Dedifferentiated amniotic fluid mesenchymal stem cell (primary cell): ENCODE measurements at regions not wholly inside any gene's neighbourhood (a gene's known extent, or its start where the extent isn't known, plus 50 kb on each side); places are given as distances from the start of the nearest gene placed in this dataset.
A peak's percentile ranks its signal among the peaks of the same experiment; 100 is the strongest.

Source experiments
- DNase-seq: peaks from one replicate; pipeline ENCODE4 v3.0.0-alpha.2; 2016; ENCODE audit errors: extremely low spot score

DNA sequence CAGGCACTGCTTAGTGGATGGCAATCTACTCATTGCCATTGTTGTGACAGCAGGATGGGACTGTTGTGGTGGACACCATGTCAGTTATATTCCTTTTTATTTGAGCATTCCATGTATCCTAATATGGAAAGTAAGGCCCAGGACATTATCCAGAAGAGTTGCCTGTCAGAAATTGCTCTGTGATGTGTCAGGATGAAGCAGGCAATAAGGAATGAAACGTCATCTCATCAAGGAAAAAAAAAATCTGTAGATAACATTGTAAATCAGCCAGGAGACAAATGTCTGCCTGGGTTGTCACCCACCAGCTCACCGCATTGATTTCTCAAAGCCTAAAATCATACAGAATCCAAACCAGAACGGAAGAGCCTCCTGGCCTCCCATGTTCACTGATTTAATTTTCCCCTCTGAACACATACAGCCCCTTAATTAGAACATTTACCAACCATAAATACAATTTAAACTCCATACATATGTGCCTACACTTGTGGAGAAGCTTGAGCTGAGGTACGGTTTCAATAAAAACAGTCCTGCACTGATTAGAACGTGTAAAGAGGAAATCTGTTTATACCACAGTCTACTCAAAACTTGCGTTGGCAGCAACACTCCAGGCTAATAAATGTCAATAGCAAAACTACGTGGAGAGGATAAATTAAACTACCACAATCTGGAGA, 73.9 kb downstream of the FOXD1 start:
- DNase-seq: peak; percentile 61

DNA sequence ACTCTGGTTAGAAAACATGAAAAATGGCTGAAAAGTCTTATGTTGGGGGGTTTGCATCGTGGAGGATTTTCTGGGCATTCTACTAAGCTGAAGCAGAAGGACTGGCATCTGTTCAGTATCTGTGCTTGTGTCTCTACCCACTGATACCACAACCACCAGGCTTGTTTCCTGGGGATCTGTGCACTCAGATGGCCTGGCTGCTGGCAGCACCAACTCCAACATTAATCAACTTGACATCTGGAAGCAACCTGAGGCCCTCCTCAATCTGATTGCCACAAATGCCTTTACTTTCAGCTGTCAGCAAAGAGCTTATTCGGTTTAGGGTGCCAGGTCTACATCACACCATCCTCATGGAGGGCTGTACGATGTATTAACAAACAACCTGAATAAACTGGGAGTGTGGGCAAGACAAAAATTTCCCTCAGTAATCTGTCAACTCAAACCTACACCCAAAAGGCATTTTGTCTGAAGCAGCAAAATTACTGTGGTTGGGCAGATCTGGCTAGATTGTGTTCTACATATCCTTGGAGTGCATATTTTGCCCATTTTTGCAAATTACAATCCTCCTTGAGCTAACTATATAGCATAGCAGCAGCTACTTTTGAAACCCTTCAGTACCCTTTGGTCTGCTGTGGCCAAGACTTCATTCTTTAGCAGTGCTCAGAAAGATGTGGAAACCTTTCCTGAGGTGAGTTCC, 74.6 kb downstream of the FOXD1 start:
- DNase-seq: no peak

DNA sequence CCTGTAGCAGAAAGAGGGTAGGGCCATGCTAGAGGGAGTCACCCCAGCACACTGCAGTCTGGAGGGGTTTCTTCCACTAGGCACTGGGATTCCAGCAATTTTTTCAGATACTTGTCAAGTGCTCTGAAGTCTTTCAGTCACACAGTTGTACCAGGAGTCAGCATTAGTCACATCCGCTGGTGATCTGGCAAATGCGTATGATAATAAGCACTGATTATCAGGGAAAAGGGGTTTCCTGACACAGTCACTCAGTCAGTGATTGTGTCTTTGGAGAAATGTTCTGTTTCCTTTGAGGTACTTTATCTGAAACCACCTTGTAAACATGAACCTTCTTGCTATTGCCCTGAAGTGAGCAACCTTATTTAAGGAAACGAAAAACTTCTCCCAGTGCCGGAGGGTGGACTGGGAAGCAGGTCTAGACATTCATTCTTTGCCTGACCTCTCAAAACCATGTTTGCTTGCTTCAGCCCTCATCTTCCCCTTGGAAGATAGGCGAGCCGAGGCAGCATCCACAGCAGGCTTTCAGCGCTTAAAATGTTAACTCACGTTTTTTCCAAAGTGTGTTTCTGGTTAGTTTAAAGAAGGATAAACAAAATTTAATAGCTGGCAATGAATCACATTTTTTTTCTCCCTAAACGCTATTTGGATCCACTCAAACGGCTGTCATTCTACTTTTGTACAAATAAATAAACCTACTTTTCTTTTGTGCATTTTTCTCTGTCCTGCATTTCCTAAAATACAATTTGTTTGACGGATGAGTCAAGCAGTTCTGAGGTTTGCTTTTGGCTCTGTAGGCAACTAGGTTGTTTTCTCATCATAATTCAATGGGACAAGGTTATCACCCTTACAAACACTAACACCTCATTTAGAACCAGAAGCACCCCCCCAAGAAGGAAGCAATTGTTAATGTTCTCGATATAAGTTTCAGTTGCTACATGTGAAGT, 77.7 kb downstream of the FOXD1 start:
- peak; percentile 57 for DNase-seq

DNA sequence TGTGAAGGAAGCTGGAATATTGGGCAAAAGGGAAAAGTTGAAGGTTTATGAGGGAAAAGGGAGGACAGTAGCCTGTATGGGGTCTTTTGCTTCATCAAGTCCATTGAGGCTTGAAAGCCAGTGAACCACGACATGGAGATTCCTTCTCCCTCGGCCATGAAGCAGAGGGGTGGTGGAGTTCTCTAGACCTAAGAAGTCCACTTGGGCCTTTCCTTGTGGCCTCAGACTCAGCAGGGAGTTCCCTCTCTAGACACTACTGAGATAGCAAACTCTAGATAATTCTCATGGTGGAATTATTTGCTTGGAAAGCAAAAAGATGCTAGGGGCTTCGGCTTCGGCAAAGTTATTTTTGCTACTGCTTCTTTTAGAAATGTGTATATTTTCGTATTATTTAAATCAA, 78.5 kb downstream of the FOXD1 start:
- no peak for DNase-seq

DNA sequence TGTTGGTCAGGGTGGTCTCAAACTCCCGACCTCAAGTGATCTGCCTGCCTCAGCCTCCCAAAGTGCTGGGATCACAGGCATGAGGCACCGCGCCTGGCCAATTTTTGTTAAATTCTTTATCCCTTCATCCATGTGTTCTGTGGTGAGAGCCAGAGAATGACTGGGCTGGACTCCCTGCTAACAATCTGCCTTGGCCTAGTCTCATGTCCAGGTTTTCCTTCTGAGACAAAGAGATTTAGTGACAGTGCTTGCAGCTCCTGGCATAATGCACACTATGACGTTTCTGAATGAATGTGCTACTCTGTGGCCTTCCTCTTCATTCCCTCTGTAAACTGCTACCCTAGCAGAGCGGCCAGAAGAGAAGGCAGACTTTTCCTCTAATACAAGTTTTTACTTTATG, 79.3 kb downstream of the FOXD1 start:
- DNase-seq: no peak

DNA sequence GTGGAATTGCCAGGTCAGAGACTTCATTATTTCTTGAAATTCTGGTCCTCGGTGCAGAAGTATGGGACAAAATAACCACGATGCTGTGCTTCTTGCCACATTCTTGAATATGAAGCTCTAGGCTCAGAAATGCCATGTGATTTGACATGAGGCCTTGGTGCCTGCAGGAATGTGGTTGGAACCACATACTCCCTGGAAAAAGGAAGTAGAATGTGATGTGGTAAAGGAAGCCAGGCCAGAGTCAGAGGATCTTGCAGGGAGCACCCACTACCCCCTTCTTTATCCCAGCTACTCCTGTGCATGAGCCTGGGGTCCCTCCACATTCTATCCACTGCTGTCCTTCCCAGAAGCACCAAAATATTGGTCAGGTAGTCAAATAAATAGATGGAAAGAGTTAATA, 80.9 kb downstream of the FOXD1 start:
- DNase-seq: peak; percentile 26

DNA sequence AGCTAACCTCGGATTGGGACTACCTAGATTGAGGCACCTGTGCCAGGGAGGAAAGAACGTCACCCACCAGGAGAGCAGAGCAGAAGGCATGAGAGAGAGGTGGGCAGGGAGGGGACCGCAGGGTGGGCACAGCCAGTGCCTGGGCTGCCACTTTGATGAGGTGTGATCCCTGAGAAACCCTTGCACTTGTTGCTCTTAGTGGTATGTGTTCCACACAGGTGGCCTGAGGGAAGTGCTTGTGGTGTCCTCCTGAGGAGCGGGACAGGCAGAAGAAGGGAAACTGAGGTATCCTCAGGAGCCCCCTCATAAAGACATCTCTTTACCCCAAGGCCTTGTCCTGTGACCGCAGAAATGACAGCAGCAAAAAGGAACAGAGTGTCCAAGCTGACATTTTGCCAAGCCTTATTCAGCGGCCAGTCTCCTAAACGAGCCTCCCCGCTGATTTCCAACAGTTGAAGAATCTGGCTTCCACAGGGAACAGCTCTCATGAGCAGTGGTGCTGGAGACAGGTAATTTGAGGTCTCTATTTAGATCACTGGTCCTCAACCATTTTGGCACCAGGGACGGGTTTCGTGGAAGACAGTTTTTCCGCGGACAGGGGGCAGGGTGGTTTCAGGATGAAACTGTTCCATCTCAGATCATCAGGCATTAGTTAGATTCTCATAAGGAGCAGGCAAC, 82.4 kb downstream of the FOXD1 start:
- no peak for DNase-seq

DNA sequence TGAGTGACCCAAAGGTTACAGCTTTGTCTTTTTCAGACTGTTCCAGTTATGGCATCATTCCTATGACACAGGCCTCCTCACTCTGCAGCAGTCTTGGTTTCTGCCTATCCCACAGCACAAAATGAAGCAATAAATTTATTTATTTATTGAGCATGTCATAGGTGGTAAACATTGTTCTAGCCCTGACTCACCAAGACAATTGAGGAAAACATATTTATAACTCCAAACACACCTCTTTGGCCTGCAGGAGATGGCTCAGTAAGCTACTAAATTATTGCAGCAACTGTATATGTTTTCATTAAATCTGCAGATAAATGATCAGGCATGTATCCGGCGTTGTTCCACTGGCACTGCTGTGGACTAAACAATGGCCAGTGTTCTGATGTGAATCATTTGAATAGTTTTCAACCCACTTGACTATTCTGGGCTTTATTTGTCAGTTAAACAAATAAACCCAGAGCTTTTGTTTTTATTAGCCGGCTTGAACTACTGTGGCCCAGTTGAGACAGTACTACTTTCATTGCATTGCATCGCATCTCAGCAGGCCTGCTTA, 83.2 kb downstream of the FOXD1 start:
- peak; percentile 80 for DNase-seq

DNA sequence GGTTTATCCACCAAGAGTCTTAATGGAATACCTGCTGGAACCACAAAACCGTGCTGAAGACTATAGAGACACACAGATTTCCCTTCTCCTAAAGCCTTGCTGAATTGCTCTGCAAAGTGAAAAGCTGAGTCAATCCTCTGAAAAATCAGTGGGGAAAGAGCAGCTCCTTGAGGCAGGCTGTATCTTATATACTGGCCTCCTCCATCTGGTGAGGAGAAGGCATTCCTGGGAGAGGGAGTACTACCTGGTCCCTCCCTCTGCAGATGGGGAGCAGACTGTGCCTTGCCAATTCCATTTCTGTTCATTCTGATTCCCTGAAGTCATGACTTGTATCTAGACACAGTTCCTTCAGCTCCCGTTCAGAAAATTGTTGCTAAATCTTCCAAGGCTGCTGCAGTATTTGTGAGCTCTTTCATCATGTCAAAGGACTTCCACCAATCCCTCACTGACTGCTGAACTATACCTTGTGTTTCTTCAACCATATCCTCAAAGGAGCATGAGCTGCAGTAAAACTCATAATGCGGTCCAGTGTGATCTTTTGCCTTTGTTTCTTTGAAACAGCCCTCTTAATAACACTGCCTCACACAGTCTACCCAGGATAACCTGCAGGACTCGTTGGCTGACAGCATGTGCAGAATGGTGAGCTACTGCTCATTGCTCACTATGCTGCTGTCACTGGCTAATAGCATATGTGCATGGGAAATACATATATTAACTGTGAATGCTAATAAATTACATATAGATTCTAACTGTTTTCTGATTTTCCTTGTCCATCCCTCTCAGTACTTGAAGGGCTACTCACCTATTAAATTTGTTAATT, 84.5 kb downstream of the FOXD1 start:
- peak; percentile 60 for DNase-seq

DNA sequence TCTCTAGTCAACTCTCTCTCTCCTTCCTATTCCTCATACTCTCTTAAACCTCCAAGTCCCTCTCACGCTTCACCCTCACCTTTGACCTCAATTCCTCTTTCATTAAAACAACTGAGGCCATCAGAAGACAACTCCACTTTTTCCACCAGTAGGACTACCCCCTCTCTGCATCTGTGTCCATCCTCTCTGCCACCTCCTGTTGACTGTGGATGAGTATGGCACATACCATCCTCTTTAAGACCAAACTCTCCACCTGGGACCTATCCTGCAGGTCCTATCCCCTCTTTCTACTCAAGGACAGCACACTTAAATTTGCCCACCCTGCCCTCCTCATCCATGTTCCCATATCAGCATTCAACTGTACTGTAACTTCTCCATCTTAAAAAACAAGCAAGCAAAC, 89.2 kb downstream of the FOXD1 start:
- no peak for DNase-seq

DNA sequence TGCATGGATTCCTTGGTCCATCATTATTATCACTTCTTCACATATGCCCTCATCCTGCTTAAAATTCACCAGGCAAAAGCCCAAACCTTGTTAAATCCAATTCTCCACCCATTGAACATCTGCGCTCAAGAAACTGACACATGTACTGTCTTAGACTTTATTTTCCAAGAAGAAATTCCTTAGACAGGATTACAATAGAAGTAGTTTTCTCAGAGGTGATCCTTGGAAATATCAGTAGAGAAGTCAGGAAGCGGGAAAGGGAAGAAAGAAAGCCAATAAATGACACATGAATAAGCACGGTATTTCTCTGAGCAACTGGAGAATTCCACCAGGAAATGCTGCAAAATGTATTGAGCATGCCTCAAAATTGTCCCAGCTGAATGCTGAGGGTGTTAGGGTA, 90.2 kb downstream of the FOXD1 start:
- no peak for DNase-seq

DNA sequence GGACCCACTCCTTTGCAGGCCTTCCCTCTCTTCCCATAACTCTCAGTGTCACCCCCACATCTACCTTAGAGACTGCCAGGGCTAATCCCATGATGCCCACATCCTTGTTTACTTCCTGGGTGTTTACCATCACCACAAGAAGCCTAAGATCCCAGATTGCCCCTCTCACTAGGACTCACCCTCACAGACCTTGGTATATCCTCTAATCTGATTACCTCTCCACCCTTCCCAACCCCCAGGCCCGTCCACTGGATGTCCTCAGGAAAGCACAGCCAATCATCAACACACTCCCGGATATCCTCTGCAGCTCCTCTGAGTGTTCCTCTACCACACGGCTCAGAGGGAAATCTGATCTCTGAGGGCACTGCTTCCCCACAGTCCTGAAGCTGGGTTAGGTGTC, 91.0 kb downstream of the FOXD1 start:
- no peak for DNase-seq

DNA sequence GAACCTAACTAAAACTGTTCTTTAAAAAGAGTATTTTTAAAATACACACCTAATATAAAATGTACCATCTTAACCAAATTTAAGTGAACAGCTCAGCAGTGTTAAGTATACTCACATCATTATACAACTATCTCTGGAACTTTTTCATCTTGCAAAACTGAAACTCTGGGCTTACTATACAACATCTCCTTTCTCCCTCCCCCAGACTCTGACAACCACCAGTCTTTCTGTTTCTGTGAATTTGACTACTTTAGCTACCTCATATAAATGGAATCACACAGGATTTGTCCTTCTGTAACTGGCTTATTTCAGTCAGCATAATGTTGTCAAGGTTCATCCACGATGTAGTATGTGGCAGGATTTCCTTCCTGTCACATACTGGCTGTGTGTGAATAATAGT, 93.5 kb downstream of the FOXD1 start:
- no peak for DNase-seq

DNA sequence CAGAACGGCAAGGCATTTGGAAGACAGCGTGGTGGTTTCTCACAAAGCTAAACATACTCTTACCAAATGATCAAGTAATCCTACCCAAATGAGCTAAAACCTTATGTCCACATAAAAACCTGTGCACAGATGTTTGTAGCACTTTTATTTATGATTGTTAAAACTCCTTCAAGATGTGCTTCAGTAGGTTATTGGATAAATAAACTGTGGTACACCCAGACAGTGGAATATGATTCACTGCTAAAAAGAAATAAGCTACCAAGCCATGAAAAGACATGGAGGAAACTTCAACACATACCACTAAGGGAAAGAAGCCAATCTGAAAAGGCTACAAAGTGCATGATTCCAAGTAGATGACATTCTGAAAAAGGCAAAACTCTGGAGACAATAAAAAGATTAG, 94.2 kb downstream of the FOXD1 start:
- DNase-seq: no peak

DNA sequence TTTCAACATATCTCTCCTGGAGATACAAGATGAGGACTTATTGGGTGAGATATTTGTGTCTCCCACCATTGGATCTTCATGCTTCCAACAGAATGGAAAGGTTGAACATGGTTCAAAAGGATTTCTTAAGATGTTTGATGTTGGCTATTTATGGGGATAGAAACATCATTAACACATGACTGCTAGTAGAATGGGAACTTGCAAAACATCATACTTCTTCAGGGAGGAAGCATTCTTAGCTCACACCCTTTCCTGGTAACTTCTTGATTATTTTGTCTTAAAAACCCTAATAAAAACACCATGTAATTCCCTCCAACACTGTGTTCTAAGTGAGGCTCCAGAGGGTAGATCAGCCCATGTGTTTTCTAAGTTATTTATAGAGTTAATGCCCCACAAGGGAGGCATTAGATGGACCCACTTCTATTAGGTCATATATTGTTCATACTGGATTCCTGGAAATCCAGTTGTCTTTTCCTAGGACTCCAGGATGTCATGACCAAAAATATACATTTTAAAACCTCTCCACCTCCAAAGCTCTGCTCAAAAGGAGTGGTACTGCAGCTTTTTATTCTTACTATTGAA, 95.8 kb downstream of the FOXD1 start:
- no peak for DNase-seq

DNA sequence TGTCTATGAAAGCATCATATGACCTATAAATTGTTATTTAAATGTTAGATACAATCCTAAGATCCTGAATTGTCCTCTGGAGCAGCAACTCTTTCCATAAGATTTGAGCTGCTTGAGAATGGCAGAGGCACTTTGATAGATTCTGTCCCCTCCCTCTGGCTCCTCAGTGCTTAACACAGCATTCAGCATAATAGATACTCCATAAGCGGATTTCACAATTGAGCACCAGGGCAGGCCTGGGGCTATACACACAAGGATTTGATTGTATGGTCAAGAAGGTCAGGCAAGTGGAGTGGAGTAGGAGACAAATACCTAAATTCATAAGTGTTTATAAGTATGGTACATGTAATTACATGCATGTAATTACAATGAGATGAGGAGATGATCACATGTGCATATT, 96.3 kb downstream of the FOXD1 start:
- DNase-seq: no peak

DNA sequence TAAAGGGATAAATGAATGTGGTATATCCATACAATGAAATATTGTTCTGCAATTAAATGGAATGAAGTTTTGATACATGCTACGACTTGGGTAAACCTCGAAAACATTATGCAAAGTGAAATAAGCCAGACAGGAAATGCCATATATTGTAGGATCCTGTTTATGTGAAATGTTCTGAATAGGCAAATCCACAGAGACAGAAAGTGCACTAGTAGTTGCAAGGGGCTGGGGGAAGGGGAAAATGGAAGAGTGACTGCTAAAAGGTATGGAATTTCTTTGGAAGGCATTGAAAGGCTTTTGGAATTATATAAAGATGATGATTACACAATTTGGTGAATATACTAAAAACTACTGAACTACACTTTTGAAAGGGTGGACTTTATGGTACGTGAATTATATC, 97.0 kb downstream of the FOXD1 start:
- no peak for DNase-seq

DNA sequence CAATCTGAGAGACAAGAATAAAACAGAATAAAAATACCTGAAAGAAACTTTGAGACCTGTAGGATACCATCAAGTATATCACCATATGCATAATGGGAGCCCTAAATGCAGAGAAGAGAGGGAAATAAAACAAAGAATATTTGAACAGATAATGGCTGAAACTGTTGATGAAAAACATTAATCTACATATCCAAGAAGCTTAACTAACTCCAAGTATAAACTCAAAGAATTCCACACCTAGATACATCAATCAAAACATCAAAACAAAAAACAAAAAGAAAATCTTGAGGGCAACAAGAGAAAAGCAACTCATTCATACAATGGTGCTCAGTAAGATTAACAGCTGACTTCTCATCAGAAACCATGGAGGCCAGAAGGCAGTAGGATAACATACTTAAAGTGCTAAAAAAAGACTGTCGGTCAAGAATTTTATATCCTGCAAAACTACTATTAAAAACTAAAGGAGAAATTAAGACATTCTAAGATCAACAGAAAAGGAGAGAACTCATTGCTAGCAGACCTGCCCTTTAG, 101.6 kb downstream of the FOXD1 start:
- no peak for DNase-seq

DNA sequence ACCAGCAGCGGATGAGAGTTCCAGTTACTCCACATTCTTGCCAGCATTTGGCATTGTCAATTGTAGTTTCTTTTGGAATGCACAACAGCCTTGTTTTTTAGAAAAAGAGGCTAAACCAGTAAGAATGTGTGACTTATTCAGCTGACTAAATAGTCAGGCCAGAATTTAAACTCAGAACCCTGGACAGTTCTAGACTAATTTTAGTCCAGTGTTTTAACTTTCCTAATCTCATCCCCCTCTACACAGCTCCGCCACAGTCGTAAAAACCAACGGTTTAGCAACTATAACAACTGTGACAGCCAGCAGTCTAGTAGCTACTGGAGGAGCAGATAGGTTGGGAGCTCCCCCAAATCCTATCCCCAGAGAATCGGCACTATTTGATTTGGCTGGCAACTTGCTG, 103.7 kb downstream of the FOXD1 start:
- DNase-seq: no peak

DNA sequence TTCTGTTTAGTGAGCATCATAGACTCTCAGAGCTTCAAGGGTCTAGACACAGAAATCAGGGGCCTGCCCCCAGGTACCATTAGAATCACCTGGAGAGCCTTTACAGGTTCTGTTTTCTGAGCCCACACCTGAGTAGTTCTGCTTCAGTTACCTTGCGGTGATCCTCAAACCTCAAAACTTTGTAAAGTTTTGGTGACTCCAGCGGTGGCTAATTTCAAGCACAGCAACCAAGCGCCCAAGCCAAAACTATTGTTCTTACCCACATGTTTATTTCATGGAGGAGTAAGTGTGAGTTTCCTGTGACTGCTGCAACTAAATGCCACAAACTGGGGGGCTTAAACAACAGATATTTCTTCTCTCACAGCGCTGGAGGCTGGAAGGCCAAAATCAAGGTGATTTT, 108.9 kb downstream of the FOXD1 start:
- no peak for DNase-seq
